GM19023 (cell line): ENCODE measurements at regions not wholly inside any gene's neighbourhood (a gene's known extent, or its start where the extent isn't known, plus 50 kb on each side); places are given as distances from the start of the nearest gene placed in this dataset.

Source experiments
- ATAC-seq: cut with Tn5 transposase; IDR thresholded peaks from one replicate; pipeline ENCODE4 v1.9.1; 2021; ENCODE audit warnings: mild to moderate bottlenecking, moderate library complexity; ENCODE audit not compliant: unreplicated experiment

DNA sequence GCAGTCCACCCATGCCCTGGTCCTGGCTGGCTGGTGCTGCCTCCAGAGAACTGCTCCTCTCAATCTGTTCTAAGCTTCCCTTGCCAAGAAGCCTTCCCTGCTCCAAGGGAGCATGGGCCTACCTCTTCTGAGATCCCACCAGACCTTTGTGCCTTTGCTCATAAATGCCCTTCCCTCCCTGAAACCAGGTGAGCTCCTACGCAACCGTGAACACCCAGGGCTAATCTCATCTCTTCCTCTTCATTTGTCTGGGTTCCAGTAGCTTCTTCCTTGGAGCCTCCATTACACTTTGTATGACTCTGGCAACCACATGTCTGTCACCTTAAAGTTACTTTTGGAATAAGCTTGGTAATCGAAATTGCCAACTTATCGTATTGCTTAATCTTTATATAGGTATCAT is 270.6 kb downstream of the PBX3 start:
- no peak for ATAC-seq

DNA sequence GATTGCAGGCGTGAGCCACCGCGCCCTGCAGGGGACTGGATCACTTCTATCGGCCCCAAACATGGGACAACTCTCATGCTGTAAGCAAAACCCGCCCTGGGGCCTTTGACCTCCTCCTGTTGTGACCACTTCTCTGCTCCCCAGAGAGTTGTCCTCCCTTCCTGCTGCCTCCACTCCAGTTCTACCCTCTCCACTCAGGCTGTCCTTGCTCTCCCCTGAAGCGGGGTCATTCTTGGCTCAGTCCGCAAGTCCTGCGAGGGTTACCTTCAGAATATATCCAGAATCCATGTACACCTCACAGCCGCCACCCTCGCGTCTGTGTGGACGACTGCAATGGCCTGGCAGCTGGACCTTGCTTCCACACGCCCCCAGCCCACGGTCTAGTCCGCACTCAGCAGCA is 273.7 kb downstream of the PBX3 start:
- no peak for ATAC-seq

DNA sequence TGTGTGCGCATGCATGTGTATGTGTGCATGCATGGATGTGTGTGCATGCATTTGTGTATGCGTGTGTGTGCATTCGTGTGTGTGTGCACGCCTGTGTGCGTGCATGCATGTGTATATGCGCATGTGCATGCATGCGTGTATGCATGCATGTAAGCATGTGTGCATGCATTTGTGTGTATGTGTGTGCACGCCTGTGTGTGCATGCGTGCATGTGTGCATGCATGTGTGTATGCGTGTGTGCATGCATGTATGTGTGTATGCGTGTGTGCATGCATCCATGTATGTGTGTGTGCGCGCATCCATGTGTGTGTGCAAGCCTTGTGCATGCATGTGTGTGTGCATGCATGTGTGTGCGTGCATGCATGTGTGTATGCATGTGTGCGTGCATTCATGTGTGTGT is 276.8 kb downstream of the PBX3 start:
- ATAC-seq, result no peak

DNA sequence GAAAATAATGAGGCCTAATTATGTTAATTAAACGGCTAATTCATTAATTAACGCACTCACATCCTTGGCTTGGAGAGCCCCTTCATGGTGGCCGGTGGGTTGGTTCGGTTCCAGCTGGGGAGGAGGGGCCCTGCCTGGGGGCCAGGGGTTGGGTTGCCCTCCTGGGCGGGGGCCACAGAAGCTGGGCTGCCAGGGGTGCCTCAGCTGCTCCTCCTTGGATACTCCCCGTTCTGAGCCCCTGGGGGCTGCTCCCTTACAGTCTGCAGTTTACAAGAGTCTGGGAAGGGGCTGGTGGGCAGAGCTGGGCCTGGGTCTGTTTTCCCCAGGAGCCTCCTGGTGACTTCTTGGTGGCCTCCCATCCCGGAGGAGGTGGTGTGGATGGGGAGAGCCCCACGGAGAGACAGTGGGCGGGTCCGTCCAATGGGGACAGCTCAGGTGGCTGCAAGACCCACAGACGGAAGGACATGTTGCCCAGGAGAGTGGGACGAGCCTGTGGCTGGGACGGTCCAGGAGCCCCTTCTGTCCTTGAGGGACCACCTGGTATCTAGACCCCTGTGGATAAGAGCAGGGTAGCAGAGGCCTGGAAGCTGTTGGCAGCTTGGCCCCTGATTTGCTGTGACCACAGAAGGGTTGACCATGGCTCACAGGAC is 277.5 kb downstream of the PBX3 start:
- no peak for ATAC-seq

DNA sequence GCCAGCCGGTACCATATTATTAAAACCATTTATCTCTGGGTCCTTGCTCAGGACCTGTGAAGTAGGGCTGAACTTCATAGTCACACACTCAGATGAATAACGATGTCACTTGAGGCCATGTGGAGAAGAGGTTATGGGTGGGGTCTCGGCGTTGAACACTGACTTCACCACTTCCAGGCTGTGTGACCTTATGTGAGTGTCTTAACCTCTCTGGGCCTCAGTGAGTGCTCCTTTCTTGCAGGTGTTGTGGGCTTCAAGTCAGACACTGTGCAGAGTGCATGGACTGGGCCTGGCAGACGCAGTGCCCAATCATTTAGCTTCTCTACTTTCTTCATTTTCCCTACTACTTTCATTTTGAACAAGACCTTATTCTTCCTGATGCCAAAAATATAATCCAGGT is 278.8 kb downstream of the PBX3 start:
- no peak for ATAC-seq

DNA sequence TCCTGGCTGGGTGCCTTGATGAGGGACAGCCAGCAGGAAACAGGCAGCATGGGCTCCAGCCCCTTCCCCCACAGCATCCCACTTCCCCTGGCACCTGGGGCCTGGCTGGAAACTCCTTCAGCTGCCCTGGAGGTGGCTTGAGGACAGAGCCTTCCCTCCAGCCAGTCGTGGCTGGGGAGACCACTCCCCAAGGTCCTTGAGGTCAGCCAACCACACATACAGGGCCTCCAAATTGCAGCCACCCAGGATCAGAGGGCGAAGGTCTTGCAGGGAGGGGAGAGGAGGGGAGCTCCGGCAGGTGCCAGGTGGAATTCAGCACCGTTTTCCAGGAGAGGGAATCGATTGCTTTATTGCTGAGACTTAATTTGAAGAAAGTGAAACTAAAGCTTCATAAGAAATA is 280.4 kb downstream of the PBX3 start:
- no peak for ATAC-seq

DNA sequence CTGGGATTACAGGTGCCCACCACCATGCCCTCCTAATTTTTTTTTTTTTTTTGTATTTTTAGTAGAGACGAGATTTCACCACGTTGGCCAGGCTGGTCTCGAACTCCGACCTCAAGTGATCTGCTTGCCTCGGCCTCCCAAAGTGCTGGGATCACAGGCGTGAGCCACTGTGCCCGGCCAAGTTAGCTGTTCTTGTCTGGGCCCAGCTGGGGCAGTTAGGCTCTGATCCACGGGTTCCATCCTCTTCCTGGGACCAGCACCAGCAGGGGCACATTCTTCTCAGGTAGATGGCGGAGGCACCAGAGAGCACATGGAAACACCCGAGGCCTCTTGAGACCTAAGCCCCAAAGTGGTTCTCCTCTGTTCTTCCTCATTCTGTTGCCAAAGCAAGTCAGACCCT is 281.6 kb downstream of the PBX3 start:
- ATAC-seq, result no peak

DNA sequence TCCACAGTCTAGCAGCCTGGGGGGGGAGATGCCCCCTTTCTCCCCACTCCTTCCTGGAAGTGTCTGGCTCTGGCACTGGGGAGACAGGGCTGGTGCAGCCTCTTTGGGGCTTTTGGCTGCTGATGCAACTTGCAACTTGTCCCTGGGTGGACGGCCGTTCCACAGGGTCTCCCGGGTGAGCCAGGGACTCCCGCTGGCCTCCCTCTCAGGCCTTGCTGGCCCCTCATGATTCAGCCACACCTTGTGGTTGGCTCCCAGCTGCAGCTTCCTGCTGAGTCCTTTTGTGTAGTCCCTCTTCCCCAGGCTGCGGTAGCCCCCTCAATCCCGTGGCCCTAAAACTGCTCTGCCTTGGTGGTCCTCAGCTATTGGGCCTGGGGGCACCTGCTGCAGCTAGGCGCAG is 283.5 kb downstream of the PBX3 start:
- no peak for ATAC-seq

DNA sequence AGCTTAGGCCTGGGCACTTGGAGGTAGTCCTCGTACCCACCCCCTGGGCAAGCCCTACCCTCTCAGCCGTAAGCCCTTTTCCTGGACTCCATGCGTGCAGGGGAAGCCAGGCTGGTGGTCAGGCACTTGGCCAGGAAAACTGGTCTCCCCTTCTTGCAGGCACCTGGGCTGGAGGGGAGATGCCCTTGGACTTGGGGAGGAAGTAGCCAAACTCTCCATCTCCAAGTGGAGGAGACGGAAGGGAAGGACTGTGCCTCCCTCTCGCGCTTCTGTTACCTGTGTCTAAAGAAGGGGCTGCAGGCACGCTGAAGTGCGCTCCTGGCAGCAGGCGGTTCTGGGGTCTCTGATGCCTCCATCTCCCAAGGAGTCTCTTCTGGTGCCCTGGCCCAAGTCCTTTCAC is 283.9 kb downstream of the PBX3 start:
- ATAC-seq, result no peak

DNA sequence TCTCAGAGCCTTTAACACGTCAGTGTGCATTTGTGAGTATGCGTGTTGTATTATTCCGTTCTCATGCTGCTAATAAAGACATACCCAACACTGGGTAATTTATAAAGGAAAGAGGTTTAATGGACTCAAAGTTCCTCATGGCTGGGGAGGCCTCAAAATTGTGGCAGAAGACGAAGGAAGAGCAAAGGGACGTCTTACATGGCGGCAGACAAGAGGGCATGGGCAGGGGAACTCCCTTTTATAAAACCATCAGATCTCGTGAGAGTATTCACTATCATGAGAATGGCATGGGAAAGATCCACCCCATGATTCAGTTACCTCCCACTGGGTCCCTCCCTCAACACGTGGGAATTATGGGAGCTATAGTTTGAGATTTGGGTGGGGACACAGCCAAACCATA is 285.0 kb downstream of the PBX3 start:
- ATAC-seq, result no peak

DNA sequence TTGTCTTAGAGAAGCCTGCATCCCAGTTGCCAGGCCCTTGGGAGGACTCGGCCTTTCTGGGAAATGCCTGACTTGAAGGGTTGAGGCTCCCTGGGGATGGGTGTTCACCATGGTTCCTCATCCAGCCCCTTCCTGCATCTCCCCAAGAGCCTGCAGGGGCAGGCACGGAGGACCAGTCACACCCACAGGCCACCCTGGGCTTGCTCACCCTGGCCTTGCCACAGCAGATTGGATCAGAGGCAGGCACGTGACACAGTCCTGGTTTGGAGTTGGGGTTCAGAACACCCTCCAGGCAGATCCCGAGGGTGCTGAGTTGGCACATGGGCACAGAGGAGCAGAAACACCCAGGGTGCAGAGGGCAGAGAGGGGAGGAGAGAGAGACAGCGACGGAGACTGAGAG is 286.1 kb downstream of the PBX3 start:
- ATAC-seq, result no peak

DNA sequence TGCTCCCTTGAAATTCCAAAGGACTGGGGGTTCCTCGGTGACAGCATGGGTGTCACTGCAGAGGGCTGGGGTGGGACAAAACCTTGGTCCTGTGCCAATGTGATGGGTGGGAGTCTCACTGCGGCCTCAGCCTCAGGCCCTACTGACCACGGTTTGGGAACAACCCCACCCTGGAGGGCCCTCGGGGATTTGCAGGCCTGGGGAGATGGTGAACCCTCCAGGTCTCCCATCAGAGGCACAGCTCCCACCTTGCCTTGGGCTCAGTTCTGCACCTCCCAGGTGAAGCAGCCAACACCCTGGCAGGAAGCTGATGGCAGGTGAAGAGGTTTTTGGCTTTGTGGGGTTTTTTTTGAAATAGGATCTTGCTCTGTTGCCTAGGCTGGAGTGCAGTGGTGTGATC is 286.8 kb downstream of the PBX3 start:
- ATAC-seq, result no peak

DNA sequence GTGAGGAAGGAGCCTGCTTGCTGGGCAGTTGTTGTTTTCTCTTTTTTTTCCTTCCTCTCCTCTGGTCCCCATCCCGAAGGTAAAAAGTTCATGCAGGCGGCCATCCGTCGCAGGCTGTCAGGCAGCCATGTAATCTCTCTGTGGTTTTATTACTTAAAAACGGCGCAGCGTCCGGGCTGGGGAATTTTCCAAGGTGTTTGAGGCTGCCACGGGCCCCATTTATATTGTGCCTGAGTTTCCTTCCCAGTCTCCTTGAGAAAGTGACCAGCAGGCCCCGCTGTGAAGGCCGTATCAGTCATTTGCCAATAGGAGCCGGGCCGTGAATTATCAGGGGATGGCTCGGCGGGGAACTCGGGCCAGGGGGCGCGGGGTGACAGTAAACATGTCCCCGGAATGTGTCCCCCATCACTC is 289.7 kb downstream of the PBX3 start:
- ATAC-seq, result no peak

DNA sequence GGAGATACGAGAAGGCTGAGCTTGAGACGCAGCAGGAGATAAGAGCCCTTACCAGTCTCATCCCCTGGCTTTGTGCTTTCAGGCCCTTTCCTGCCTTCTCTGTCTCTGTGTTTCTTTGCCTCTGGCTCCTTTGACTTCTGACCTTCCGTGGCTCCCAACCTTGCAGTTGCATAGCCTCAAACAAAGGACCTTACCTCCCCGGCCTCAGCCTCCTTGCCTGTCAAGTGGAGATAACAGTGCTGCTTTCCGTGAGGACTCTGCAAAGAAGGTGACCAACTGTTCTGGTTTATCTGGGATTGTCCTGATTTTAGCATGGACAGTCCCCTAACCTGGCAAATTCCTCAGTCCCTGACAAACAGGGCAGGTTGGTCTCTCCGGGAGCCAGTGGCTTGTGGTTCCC is 287.8 kb upstream of the MVB12B start:
- ATAC-seq, result no peak

DNA sequence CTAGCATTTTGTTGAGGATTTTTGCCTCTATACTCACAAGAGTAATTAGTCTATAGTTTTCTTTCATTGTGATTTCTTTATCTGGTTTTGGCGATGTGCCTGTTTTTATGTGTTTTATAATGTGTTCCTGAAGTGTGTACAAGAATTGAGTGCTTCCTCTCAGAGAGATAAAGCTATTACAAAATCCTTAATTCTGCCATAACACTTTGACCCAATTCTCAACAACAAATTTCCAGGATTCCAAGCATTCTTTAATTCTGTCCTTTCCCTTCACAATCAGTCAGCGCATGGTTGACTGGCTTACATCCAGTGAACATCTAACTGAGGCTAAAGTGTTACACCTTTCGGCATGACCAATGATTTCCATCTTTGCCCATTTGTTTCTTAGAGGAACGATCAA is 282.9 kb upstream of the MVB12B start:
- ATAC-seq, result no peak

DNA sequence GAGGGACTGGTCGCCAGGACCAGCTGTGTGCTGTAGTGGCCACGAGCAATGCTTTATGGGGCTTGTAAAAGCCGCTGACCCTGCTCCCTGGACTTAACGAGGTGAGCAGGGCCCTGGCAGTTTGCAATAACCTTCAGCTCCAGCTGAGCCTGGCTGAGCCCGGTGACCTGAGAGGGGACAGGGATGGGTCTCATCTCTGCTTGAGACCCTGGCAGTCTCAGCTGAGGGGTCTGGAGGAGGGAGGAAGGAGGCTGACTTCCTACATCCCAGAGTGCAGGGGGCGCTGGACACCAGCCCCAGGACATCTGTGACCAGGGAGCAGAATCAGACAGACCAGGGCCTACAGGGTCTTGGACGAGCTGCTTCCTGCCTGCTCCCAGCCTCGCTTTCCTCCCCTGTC is 277.5 kb upstream of the MVB12B start:
- no peak for ATAC-seq

DNA sequence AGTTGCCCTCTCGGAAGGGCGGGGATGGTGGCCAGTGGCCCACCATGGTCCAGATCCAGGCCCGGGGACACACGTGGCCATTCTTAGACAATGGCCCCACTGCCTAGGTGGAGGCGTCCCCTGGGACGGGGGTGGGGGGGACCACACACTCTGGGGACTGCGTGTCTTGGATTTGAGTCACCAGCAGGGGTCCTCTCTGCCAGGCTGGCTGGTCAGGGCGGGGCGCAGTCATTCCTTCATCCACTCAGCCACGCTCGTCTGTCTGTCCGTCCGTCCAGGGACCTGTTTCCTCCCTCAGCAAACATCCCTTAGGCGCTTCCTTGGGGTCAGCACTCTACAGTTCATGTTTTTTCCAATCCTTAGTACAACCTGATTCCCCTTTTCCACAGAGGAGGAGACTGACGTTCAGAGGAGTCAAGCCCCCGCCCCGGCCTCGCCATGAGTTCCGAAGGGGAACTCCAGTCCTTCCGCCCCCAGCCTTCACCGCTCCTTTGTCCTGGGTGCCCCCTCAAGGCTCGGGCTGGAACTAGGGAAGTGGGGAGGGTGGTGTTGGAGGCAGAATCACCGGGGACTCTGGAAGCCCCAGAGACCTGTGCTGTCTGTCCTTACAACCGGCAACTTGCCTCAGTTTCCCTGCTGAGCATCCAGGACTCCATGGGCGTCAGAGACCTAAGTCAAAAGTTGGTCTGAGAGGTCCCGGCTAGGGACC is 276.6 kb upstream of the MVB12B start:
- ATAC-seq, result no peak

DNA sequence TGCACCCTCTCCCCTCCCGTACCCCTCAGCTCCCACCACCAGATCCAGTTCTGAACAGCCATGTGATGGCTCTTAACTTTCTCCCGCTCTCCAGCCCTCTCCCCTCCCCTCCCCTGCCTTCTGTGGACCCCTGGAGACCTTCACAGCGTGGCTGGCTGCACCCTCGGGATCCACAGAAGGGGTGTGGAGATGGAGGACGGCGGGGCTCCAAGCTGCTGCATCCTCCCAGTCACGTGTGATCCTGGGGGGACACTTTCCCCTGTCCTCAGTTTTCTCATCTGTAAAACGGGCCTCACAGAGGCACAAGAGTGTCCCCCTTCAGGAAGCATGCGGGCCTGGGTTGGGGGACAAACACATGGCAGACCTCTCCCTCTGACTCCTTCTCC is 276.0 kb upstream of the MVB12B start:
- no peak for ATAC-seq

DNA sequence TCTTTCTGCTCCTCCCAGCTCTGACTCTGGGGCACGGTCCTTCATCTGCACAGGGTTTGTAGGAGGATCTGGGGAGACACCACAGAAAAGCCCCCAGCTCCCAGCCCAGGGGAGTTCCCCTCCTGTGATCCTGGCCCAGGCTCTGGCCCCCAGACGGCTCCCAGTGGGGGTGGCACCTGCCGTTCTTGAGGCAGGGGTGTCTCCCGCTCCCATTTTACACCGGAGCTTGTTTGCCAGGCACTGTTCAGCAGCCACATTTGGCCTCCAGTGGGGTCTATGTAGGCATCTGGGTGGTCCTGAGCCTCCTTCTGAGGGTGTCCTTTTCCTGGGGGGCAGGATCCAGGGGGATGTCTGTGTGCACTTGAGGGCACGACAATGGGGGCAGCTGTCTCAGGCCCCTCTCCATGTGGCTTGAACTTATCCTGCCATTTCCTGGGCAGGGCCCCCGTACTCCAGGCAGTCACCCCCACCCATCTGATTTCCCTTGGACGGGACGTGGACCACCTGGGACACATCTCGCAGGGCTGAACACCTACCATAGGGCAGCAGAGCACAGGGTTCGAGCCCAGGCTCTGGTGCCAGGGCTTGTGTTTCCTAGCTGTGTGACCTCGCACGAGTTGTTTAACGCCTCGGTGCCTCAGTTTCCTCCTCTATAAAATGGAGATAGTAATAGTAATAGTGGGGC is 275.0 kb upstream of the MVB12B start:
- ATAC-seq, result no peak

DNA sequence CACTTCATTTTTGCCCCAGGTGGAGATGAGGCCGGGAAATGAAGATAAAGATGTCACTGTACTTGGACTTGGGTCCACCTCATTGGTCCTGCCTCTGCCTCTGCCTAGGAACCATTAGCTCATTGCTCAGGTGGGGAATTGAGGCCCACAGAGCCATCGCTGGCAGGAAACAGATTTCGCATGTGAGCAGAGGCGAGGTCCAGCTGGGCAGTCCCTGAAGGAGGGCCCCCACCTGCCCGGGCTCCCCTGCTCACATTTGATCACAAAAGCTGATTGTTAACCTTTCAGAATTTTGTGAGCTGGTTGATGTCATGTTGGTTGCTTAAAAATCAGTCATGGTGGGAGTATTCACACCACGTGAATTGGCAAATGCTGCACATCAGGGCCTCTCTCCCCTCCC is 273.8 kb upstream of the MVB12B start:
- ATAC-seq, result no peak

DNA sequence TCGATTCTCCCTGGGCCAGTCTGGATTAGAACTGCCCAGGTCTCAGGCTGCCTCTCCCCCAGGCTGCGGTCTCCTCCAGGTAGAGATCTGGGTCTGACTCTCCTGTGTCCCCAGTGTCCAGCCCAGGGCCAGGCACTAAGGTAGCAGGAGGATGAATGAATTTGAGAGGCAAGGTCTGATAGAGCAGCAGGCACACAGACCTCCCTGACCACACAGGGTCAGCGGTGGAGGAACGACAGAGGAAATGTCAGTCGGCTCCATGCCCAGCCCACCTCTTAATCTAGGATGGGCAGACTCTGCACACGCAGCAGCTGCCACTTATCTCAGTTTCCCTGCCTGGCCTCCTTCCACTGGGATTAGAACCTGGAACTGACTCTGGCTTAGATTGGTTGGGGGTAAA is 272.7 kb upstream of the MVB12B start:
- no peak for ATAC-seq

DNA sequence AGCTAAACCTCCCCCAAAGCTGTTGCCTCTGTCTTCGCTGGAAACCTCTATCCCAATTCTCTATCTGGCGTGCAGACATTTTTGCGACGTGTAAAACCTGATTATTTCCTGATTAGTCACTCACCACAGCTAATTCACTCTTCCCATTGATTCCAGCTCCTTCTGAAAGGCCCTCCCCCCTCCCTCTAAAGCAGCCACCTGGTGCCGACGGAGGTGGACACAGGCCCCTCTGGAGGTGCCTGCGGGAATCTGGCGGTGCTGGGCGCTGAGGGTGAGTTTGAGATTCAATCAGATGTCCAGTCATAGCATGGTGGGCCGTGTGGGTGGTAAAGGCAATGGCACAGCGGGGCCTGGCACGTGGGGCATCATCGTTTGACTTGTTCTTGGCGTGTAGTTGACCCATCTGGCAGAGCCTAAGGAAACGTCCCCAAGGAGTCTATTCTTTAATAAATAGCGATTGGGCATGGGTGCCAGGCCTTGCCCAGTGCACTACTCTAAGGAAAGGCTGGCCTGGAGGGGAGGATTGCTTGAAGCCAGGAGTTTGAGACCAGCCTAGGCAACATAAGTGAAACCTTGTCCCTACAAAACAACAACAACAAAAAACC is 271.1 kb upstream of the MVB12B start:
- ATAC-seq, result no peak
